K562 (cell line): ENCODE measurements at regions not wholly inside any gene's neighbourhood (a gene's known extent, or its start where the extent isn't known, plus 50 kb on each side); places are given as distances from the start of the nearest gene placed in this dataset.

Experiments
- ATAC-seq: fragments of 200-7000 bp; cut with Tn5 transposase; 3 replicates; pipeline ENCODE4 v1.9.1; 2020; ENCODE audit warnings: moderate library complexity
- BruUV-seq: library from RNA; stranded (reverse); fragments of 400-500 nt; replicated peaks from 2 replicates; lab custom pipeline; 2021; lab: Mats Ljungman, UMichigan
- CTCF ChIA-PET: fragments of 300-600 bp; formaldehyde crosslinking; extraction: SDS; loops from one replicate; lab custom pipeline; 2021; ENCODE audit warnings: low intra/inter-chr PET ratio; lab: Yijun Ruan, JAX
- POLR2A ChIA-PET: fragments of 300-600, 350-650 bp; sonication (Branson Sonifier 250); formaldehyde crosslinking; extraction: SDS; loops from one replicate; lab custom pipeline; 2021; ENCODE audit warnings: antibody characterized with exemption, inconsistent platforms; lab: Yijun Ruan, JAX
- DNase-seq, 4 experiments: peaks; one replicate each; pipeline versions ENCODE4 v3.0.0 to v3.0.0-alpha.2; 2011 to 2018; ENCODE audit warnings: low spot score in 3 of 4, mixed read lengths in 3 of 4; ENCODE audit errors: extremely low read depth in 1 of 4
- FAIRE-seq: peaks from 2 replicates; lab custom pipeline; 2011; peaks lifted over from hg19 to GRCh38; lab: Jason Lieb, UNC
- H2AFZ ChIP-seq: 2 replicates; pipeline ENCODE4 v1.6.0; 2011; ENCODE audit warnings: low read depth, low read length, control low read depth, inconsistent platforms
- H3K27ac ChIP-seq: fragments of 200-600 bp; 3 replicates; pipeline ENCODE4 v1.8.0; 2011; ENCODE audit warnings: low read depth, mild to moderate bottlenecking, control low read depth, inconsistent platforms, low read length, moderate library complexity, mixed read lengths; ENCODE audit errors: extremely low read depth
- H3K27me3 ChIP-seq, 2 experiments: fragments of 300-600 bp in 1 of 2; 2 replicates in 1 of 2; 3 replicates in 1 of 2; pipeline versions ENCODE4 v1.6.0 to v1.8.0; 2011; ENCODE audit warnings: inconsistent platforms in 2 of 2, low read length in 2 of 2, mild to moderate bottlenecking in 1 of 2, mixed read lengths in 1 of 2, moderate library complexity in 1 of 2; ENCODE audit not compliant: control insufficient read depth in 2 of 2, insufficient read depth in 2 of 2
- H3K36me3 ChIP-seq: fragments of 300-600 bp; 3 replicates; pipeline ENCODE4 v1.8.0; 2011; ENCODE audit warnings: mild to moderate bottlenecking, low read length, inconsistent platforms; ENCODE audit not compliant: control insufficient read depth, insufficient read depth
- H3K4me1 ChIP-seq, 2 experiments: fragments of 200-600 bp in 1 of 2; replicated peaks in 1 of 2; 2 replicates in 1 of 2; 3 replicates in 1 of 2; pipeline versions ENCODE4 v1.5.1 to v1.8.0; 2011; ENCODE audit warnings: inconsistent platforms in 2 of 2, low read length in 2 of 2, mild to moderate bottlenecking in 1 of 2, mixed read lengths in 1 of 2, moderate library complexity in 1 of 2; ENCODE audit not compliant: control insufficient read depth in 2 of 2, insufficient read depth in 2 of 2
- H3K4me2 ChIP-seq: 2 replicates; pipeline ENCODE4 v1.6.1; 2011; ENCODE audit warnings: low read length, control low read depth, inconsistent platforms, mixed read lengths; ENCODE audit not compliant: insufficient read depth
- H3K4me3 ChIP-seq: fragments of 200-600 bp; sonication (generic), shearing (Covaris generic); 2 replicates; pipeline ENCODE4 v1.5.1; 2016; ENCODE audit warnings: control low read depth, inconsistent platforms
- H3K79me2 ChIP-seq: fragments of 200-600 bp; 3 replicates; pipeline ENCODE4 v1.8.0; 2011; ENCODE audit warnings: low read length, inconsistent platforms; ENCODE audit not compliant: control insufficient read depth, insufficient read depth
- H3K9ac ChIP-seq, 2 experiments: 2 replicates each; pipeline versions ENCODE4 v1.6.0 to v1.6.1; 2011; ENCODE audit warnings: low read depth in 2 of 2, low read length in 2 of 2, control low read depth in 1 of 2, inconsistent platforms in 1 of 2, mild to moderate bottlenecking in 1 of 2, mixed read lengths in 1 of 2; ENCODE audit not compliant: insufficient read depth in 1 of 2
- H3K9me1 ChIP-seq: one replicate; pipeline ENCODE4 v1.6.0; 2011; ENCODE audit warnings: inconsistent platforms, mild to moderate bottlenecking, low read length, moderate library complexity; ENCODE audit not compliant: control insufficient read depth, insufficient read depth
- H3K9me3 ChIP-seq: replicated peaks from 2 replicates; pipeline ENCODE4 v1.5.1; 2011; ENCODE audit warnings: low read depth, low read length, inconsistent platforms; ENCODE audit not compliant: control insufficient read depth, insufficient read depth
- H4K20me1 ChIP-seq: replicated peaks from 2 replicates; pipeline ENCODE4 v1.6.1; 2011; ENCODE audit warnings: low read length, inconsistent platforms, mixed read lengths; ENCODE audit not compliant: control insufficient read depth, insufficient read depth
- RCOR1 ChIP-seq, 2 experiments: IDR thresholded peaks; 2 replicates each; pipeline ENCODE4 v1.6.1; 2012; ENCODE audit warnings: low read depth in 2 of 2, low read length in 2 of 2, borderline replicate concordance in 1 of 2, improper control_type of control experiment in 1 of 2
- ZNF561 ChIP-seq: fragments of 450-650 bp; formaldehyde crosslinking; conservative IDR thresholded peaks from 2 replicates; pipeline ENCODE4 v1.4.0; 2020; ENCODE audit warnings: mild to moderate bottlenecking, moderate library complexity
- ZNF740 ChIP-seq, 3 experiments: fragments of 200-800 bp in 1 of 3; sonication (Bioruptor generic) in 1 of 3; sonication (generic) in 1 of 3; formaldehyde crosslinking in 1 of 3; IDR thresholded peaks; 2 replicates each; pipeline versions ENCODE4 v1.6.1 to v1.8.0; 2016 to 2022; ENCODE audit warnings: mild to moderate bottlenecking in 2 of 3, missing compliant biosample characterization in 2 of 3, missing genetic modification characterization in 2 of 3, missing genetic modification reagents in 1 of 3
- WGBS: fragments of 100-300 bp; shearing (Covaris generic); methylation state at CpG from one replicate; pipeline ENCODE4 v1.1.6; 2016; ENCODE audit warnings: low coverage, mixed read lengths; ENCODE audit not compliant: insufficient coverage; ENCODE audit errors: missing lambda C conversion rate; 5-methylcytosine and 5-hydroxymethylcytosine counted together
- in situ Hi-C: fragments of 300-500 bp; cut with MboI; formaldehyde crosslinking; loops from 4 replicates; pipeline ENCODE4 v1.15.0; 2018; ENCODE audit warnings: inconsistent platforms, mixed read lengths
- intact Hi-C: fragments of 100-400 bp; cut with micrococcal nuclease; formaldehyde crosslinking; loops from 2 replicates; pipeline ENCODE4 v1.14.2; 2022

GRCh38 chr22:35479985-35480550, 60.6 kb upstream of the RASD2 start:
- DNase-seq = no peak
- Histone ChIP-seq H3K27me3 (peaks cover 0 to 6% of the 10 kb centered on the region in 2 experiments; a peak in 3 of 5 replicates), H3K9ac (0 out of 4 replicates have a peak overlapping the region, but pooled peaks of 1 of the 2 experiments have one; percentile 52), H3K4me3 (no peak overlapping the region), H3K36me3 (no peaks in the 10 kb centered on the region), H3K4me2 (peak overlapping the region; percentile 13; the same call in 1 of the 2 replicates), H3K9me3 (no peaks in the 10 kb centered on the region), H3K4me1 (peaks cover 12 to 20% of the 10 kb centered on the region in 2 experiments), H4K20me1 (no peaks in the 10 kb centered on the region), H3K9me1 (no peaks in the 10 kb centered on the region), H3K79me2 (no peaks in the 10 kb centered on the region), H3K27ac (no peak overlapping the region), H2AFZ (peak overlapping the region; percentile 53; the same call in 1 of the 2 replicates)
- intact Hi-C loops = no loop called here
- TF ChIP-seq ZNF740 (CRISPR knock-in tag; IDR thresholded peaks at IDR 0.05) (0 out of 2 replicates have a peak, but pooled peaks have one; percentile 23), ZNF740 (tag; IDR thresholded peaks at IDR 0.05) (no peak), ZNF561 (CRISPR knock-in tag) (no peak), RCOR1 (IDR thresholded peaks at IDR 0.05; ENCODE audit: borderline replicate concordance in 1 of 2, low read depth in 2 of 2, low read length in 2 of 2) (0 out of 4 replicates have a peak, but pooled peaks of 1 of the 2 experiments have one; percentile 22)
- in situ Hi-C loops = no loop called here
- no TSS peak for BruUV-seq
- no peak for FAIRE-seq
- whole genome bisulfite sequencing = 27% methylated on average over 7 of the region's 13 CpGs
- POLR2A ChIA-PET = interaction anchor here (0.6 kb wide), 1 partner anchor 109 kb away, joined by 3 read pairs; no protein-coding TSS in a partner anchor
- ATAC-seq = no peak
- CTCF ChIA-PET = no interaction called here
